H1 (cell line): ENCODE measurements at regions not wholly inside any gene's neighbourhood (a gene's known extent, or its start where the extent isn't known, plus 50 kb on each side); places are given as distances from the start of the nearest gene placed in this dataset.

ENCODE experiments used
- CTCF ChIA-PET: fragments of 300-600 bp; sonication (Branson Sonifier 250); formaldehyde crosslinking; loops from one replicate; lab custom pipeline; 2021; ENCODE audit not compliant: partially characterized antibody; lab: Charles Lee
- POLR2A ChIA-PET: fragments of 300-600 bp; sonication (Branson Sonifier 250); formaldehyde crosslinking; loops from one replicate; lab custom pipeline; 2021; ENCODE audit warnings: inconsistent platforms; ENCODE audit not compliant: partially characterized antibody; lab: Charles Lee
- DNase-seq, 2 experiments: peaks; one replicate each; pipeline versions ENCODE4 v3.0.0 to v3.0.0-alpha.2; 2010 to 2022; ENCODE audit warnings: low spot score in 2 of 2, low read depth in 1 of 2, mixed read lengths in 1 of 2
- FAIRE-seq: peaks from 2 replicates; lab custom pipeline; 2011; peaks lifted over from hg19 to GRCh38; lab: Jason Lieb, UNC
- H2AFZ ChIP-seq: 2 replicates; pipeline ENCODE4 v1.8.1; 2012; ENCODE audit warnings: low read length, inconsistent platforms
- H2AK5ac ChIP-seq: 2 replicates; pipeline ENCODE4 v1.6.1; 2013; ENCODE audit warnings: low read depth, low read length
- H2BK120ac ChIP-seq: replicated peaks from 2 replicates; pipeline ENCODE3; 2013; ENCODE audit warnings: low read depth, low read length, inconsistent platforms
- H2BK12ac ChIP-seq: 2 replicates; pipeline ENCODE4 v1.6.1; 2013; ENCODE audit warnings: low read depth, low read length
- H2BK15ac ChIP-seq: 2 replicates; pipeline ENCODE4 v1.6.1; 2013; ENCODE audit warnings: low read length
- H2BK20ac ChIP-seq: 2 replicates; pipeline ENCODE4 v1.6.1; 2013; ENCODE audit warnings: low read length
- H2BK5ac ChIP-seq: 2 replicates; pipeline ENCODE4 v1.6.1; 2013; ENCODE audit warnings: low read depth, low read length
- H3K14ac ChIP-seq: 2 replicates; pipeline ENCODE4 v1.6.1; 2013; ENCODE audit warnings: inconsistent platforms; ENCODE audit not compliant: insufficient read length
- H3K18ac ChIP-seq: 2 replicates; pipeline ENCODE4 v1.6.1; 2013; ENCODE audit warnings: low read length; ENCODE audit errors: extremely low read depth
- H3K23ac ChIP-seq: 2 replicates; pipeline ENCODE4 v1.6.1; 2013; ENCODE audit warnings: inconsistent platforms; ENCODE audit not compliant: insufficient read length
- H3K23me2 ChIP-seq: 2 replicates; pipeline ENCODE4 v1.6.1; 2013; ENCODE audit warnings: low read depth, low read length
- H3K27ac ChIP-seq: 2 replicates; pipeline ENCODE4 v1.6.1; 2011; ENCODE audit warnings: low read depth, low read length, inconsistent platforms
- H3K27me3 ChIP-seq, 4 experiments: replicated peaks in 1 of 4; 1 replicate in 1 of 4; 2 replicates in 3 of 4; pipeline versions ENCODE4 v1.6.1 to v1.8.1; 2011 to 2013; ENCODE audit warnings: low read length in 3 of 4, mild to moderate bottlenecking in 3 of 4, inconsistent platforms in 2 of 4, mixed read lengths in 2 of 4, moderate library complexity in 1 of 4; ENCODE audit not compliant: control insufficient read depth in 3 of 4, insufficient read depth in 3 of 4; ENCODE audit errors: extremely low read depth in 1 of 4
- H3K36me3 ChIP-seq, 4 experiments: 2 replicates each; pipeline versions ENCODE4 v1.6.1 to v1.8.1; 2011 to 2013; ENCODE audit warnings: mild to moderate bottlenecking in 4 of 4, low read length in 3 of 4, moderate library complexity in 2 of 4, control low read depth in 1 of 4, inconsistent platforms in 1 of 4; ENCODE audit not compliant: insufficient read depth in 4 of 4, control insufficient read depth in 2 of 4
- H3K4ac ChIP-seq: replicated peaks from 2 replicates; pipeline ENCODE3; 2013; ENCODE audit warnings: low read length, low read depth, mixed read lengths, inconsistent platforms; ENCODE audit not compliant: insufficient read length
- H3K4me1 ChIP-seq, 4 experiments: replicated peaks in 1 of 4; 1 replicate in 1 of 4; 2 replicates in 3 of 4; pipeline versions ENCODE4 v1.6.1 to v1.8.1; 2011 to 2013; ENCODE audit warnings: low read length in 3 of 4, inconsistent platforms in 2 of 4, mixed read lengths in 1 of 4; ENCODE audit not compliant: insufficient read depth in 4 of 4, control insufficient read depth in 3 of 4
- H3K4me2 ChIP-seq, 2 experiments: 2 replicates each; pipeline versions ENCODE4 v1.6.1 to v1.8.1; 2011 to 2013; ENCODE audit warnings: low read depth in 2 of 2, low read length in 2 of 2, control low read depth in 1 of 2, inconsistent platforms in 1 of 2, mild to moderate bottlenecking in 1 of 2; ENCODE audit not compliant: insufficient read depth in 1 of 2
- H3K4me3 ChIP-seq, 4 experiments: fragments of 200-600, 300-600 bp in 1 of 4; sonication (generic), shearing (Covaris generic), sonication (Bioruptor Twin) in 1 of 4; 2 replicates each; pipeline versions ENCODE4 v1.5.1 to v1.8.1; 2011 to 2016; ENCODE audit warnings: low read length in 4 of 4, low read depth in 3 of 4, control low read depth in 2 of 4, inconsistent platforms in 2 of 4, mild to moderate bottlenecking in 2 of 4, mixed read lengths in 1 of 4, moderate library complexity in 1 of 4; ENCODE audit not compliant: insufficient read depth in 2 of 4; ENCODE audit errors: extremely low read depth in 1 of 4
- H3K56ac ChIP-seq: replicated peaks from 2 replicates; pipeline ENCODE3; 2013; ENCODE audit warnings: low read depth, mild to moderate bottlenecking, mixed read lengths, low read length, inconsistent platforms; ENCODE audit not compliant: insufficient read length
- H3K79me1 ChIP-seq: 2 replicates; pipeline ENCODE4 v1.6.1; 2013; ENCODE audit warnings: low read depth, low read length, control low read depth
- H3K79me2 ChIP-seq, 2 experiments: 2 replicates each; pipeline versions ENCODE4 v1.6.1 to v1.8.1; 2012 to 2013; ENCODE audit warnings: low read length in 2 of 2, mild to moderate bottlenecking in 2 of 2, inconsistent platforms in 1 of 2; ENCODE audit not compliant: insufficient read depth in 2 of 2, control insufficient read depth in 1 of 2
- H3K9ac ChIP-seq, 4 experiments: replicated peaks in 1 of 4; 1 replicate in 1 of 4; 2 replicates in 3 of 4; pipeline versions ENCODE4 v1.6.1 to v1.8.1; 2011 to 2013; ENCODE audit warnings: low read depth in 3 of 4, low read length in 3 of 4, control low read depth in 2 of 4, mild to moderate bottlenecking in 2 of 4, moderate library complexity in 2 of 4, inconsistent platforms in 1 of 4; ENCODE audit errors: extremely low read depth in 1 of 4
- H3K9me3 ChIP-seq, 2 experiments: 2 replicates each; pipeline versions ENCODE4 v1.6.1 to v1.8.1; 2012 to 2013; ENCODE audit warnings: mild to moderate bottlenecking in 2 of 2, moderate library complexity in 2 of 2, control low read depth in 1 of 2, inconsistent platforms in 1 of 2, low read depth in 1 of 2, low read length in 1 of 2, mixed read lengths in 1 of 2; ENCODE audit not compliant: insufficient read depth in 2 of 2
- H4K20me1 ChIP-seq, 2 experiments: replicated peaks in 1 of 2; 2 replicates each; pipeline versions ENCODE3 to v1.8.1; 2011 to 2013; ENCODE audit warnings: inconsistent platforms in 2 of 2, low read length in 2 of 2, mild to moderate bottlenecking in 1 of 2; ENCODE audit not compliant: insufficient read depth in 2 of 2, control insufficient read depth in 1 of 2
- H4K5ac ChIP-seq: 2 replicates; pipeline ENCODE4 v1.6.1; 2013; ENCODE audit warnings: low read length, low read depth, mixed read lengths, inconsistent platforms; ENCODE audit not compliant: insufficient read length
- H4K8ac ChIP-seq: 2 replicates; pipeline ENCODE4 v1.8.0; 2013; ENCODE audit warnings: mild to moderate bottlenecking, moderate library complexity, low read length, inconsistent platforms; ENCODE audit not compliant: insufficient read depth; ENCODE audit errors: extremely low read depth
- H4K91ac ChIP-seq: replicated peaks from 2 replicates; pipeline ENCODE3; 2013; ENCODE audit warnings: low read length, mixed read lengths, inconsistent platforms; ENCODE audit not compliant: insufficient read length
- EGR1 ChIP-seq: IDR thresholded peaks from 2 replicates; pipeline ENCODE4 v1.6.1; 2011; ENCODE audit warnings: low read depth, low read length, borderline replicate concordance
- WGBS, 2 experiments: shearing (Covaris generic) in 1 of 2; methylation state at CpG; one replicate each; pipeline versions ENCODE4 v1.1.6 to v1.1.7; 2013 to 2015; ENCODE audit warnings: low lambda C conversion rate in 2 of 2, mixed read lengths in 2 of 2, inconsistent platforms in 1 of 2, low coverage in 1 of 2, missing lambda C conversion rate in 1 of 2; ENCODE audit not compliant: insufficient replicate concordance in 2 of 2, insufficient coverage in 1 of 2, insufficient read length in 1 of 2; ENCODE audit errors: extremely low coverage in 1 of 2, missing lambda C conversion rate in 1 of 2; 5-methylcytosine and 5-hydroxymethylcytosine counted together

- no peak overlapping the region for H3K23ac ChIP-seq
- H2BK5ac ChIP-seq, result no peak overlapping the region
- no peaks in the 10 kb centered on the region for H3K36me3 ChIP-seq
- H3K9me3 ChIP-seq, result peaks cover 19 to 23% of the 10 kb centered on the region in 2 experiments
- peaks cover 0 to 5% (median 1%) of the 10 kb centered on the region in 4 experiments; a peak in 3 of 7 replicates for H3K4me1 ChIP-seq
- no peak overlapping the region for H3K18ac ChIP-seq
- H2AK5ac ChIP-seq, result no peak overlapping the region
- no peak overlapping the region for H3K56ac ChIP-seq
- no peak overlapping the region for H4K8ac ChIP-seq
- no peak overlapping the region for H3K27ac ChIP-seq
- no peaks in the 10 kb centered on the region for H3K23me2 ChIP-seq
- no peak overlapping the region for H3K4ac ChIP-seq
- TF ChIP-seq EGR1, result no peak
- H3K79me2 ChIP-seq, result no peaks in the 10 kb centered on the region
- H2BK20ac ChIP-seq, result no peak overlapping the region
- H3K79me1 ChIP-seq, result no peaks in the 10 kb centered on the region
- no peaks in the 10 kb centered on the region for H3K27me3 ChIP-seq
- no peak overlapping the region for H2BK12ac ChIP-seq
- no peaks in the 10 kb centered on the region for H4K20me1 ChIP-seq
- H2BK120ac ChIP-seq, result no peak overlapping the region
- no peak overlapping the region for H4K91ac ChIP-seq
- H3K14ac ChIP-seq, result no peak overlapping the region
- FAIRE-seq (no peak), DNase-seq (no peak)
- WGBS, 2 experiments, result 85% methylated on average over 5 of the region's 5 CpGs; no CpG with 5 or more reads in 1 of the 2 experiments
- POLR2A ChIA-PET, result no interaction called here
- H4K5ac ChIP-seq, result no peak overlapping the region
- H2AFZ ChIP-seq, result no peak overlapping the region
- no peak overlapping the region for H3K4me3 ChIP-seq
- no peak overlapping the region for H2BK15ac ChIP-seq
- no peak overlapping the region for H3K4me2 ChIP-seq
- CTCF ChIA-PET, result no interaction called here
- H3K9ac ChIP-seq, result no peak overlapping the region
These were observed 227.1 kb downstream of the ARHGAP12 start for GRCh38 chr10:31701546-31701945.
